Esophagus muscularis mucosa (tissue), 4 donors: ENCODE measurements at regions not wholly inside any gene's neighbourhood (a gene's known extent, or its start where the extent isn't known, plus 50 kb on each side); places are given as distances from the start of the nearest gene placed in this dataset.

Experiments
- DNase-seq: peaks from one replicate; pipeline ENCODE4 v3.0.0-alpha.2; 2017; ENCODE audit errors: extremely low spot score
- H3K27ac ChIP-seq, 4 donors: fragments of 200-600 bp; sonication (generic); replicated peaks in 1 of 4; 1 replicate in 3 of 4; 2 replicates in 1 of 4; pipeline ENCODE4 v1.5.1; 2016 to 2019; ENCODE audit warnings: mild to moderate bottlenecking in 1 of 4
- H3K27me3 ChIP-seq, 4 donors: fragments of 200-600 bp; sonication (generic); one replicate each; pipeline versions ENCODE4 v1.5.1 to v1.6.0; 2016 to 2019
- H3K36me3 ChIP-seq, 4 donors: fragments of 200-600 bp; sonication (generic); one replicate each; pipeline ENCODE4 v1.5.1; 2016 to 2019
- H3K4me1 ChIP-seq, 4 donors: fragments of 200-600 bp; sonication (generic); one replicate each; pipeline ENCODE4 v1.5.1; 2016 to 2019
- H3K4me3 ChIP-seq, 4 donors: fragments of 200-600 bp; sonication (generic); 1 replicate in 2 of 4; 2 replicates in 2 of 4; pipeline ENCODE4 v1.5.1; 2016 to 2019; ENCODE audit warnings: mild to moderate bottlenecking in 4 of 4, moderate library complexity in 1 of 4
- H3K9me3 ChIP-seq, 4 donors: fragments of 200-600 bp; sonication (generic); 1 replicate in 3 of 4; 2 replicates in 1 of 4; pipeline ENCODE4 v1.5.1; 2016 to 2019
- CTCF ChIP-seq, 3 experiments: fragments of 200-600 bp in 2 of 3; fragments of 450-650 bp in 1 of 3; sonication (generic) in 2 of 3; IDR thresholded peaks; one replicate each; pipeline ENCODE4 v1.5.1; 2017 to 2019; ENCODE audit warnings: antibody characterized with exemption in 3 of 3, mild to moderate bottlenecking in 2 of 3, moderate library complexity in 1 of 3
- EP300 ChIP-seq: sonication (generic); formaldehyde crosslinking; IDR thresholded peaks from one replicate; pipeline ENCODE4 v1.6.1; 2017; ENCODE audit warnings: antibody characterized with exemption
- POLR2A ChIP-seq: fragments of 450-650 bp; IDR thresholded peaks from one replicate; pipeline ENCODE4 v1.6.1; 2017; ENCODE audit warnings: antibody characterized with exemption, moderate library complexity, mild to moderate bottlenecking, low read depth
- POLR2AphosphoS5 ChIP-seq, 2 donors: sonication (generic); formaldehyde crosslinking; IDR thresholded peaks; one replicate each; pipeline ENCODE4 v1.6.1; 2017; ENCODE audit warnings: antibody characterized with exemption in 2 of 2
- WGBS: methylation state at CpG from one replicate; pipeline ENCODE4 v1.1.5; 2018; 5-methylcytosine and 5-hydroxymethylcytosine counted together
- intact Hi-C: fragments of 100-400 bp; cut with DNase I; formaldehyde crosslinking; loops from one replicate; pipeline ENCODE4 v1.15.1; 2023

GRCh38 chr4:163738521-163738920 lies 244.0 kb downstream of the TMA16 start:
- H3K4me1 ChIP-seq = no peaks in the 10 kb centered on the region
- DNase-seq = no peak
- intact Hi-C loops = no loop called here
- TF ChIP-seq EP300 (no peak), POLR2A (no peak), POLR2AphosphoS5 (IDR thresholded peaks at IDR 0.05) (no peak), CTCF (IDR thresholded peaks at IDR 0.05) (no peak)
- H3K27ac ChIP-seq = no peak overlapping the region
- no peaks in the 10 kb centered on the region for H3K9me3 ChIP-seq
- no peaks in the 10 kb centered on the region for H3K36me3 ChIP-seq
- H3K27me3 ChIP-seq = no peaks in the 10 kb centered on the region
- no peak overlapping the region for H3K4me3 ChIP-seq

- Histone ChIP-seq H3K27ac (no peak overlapping the region), H3K4me1 (no peaks in the 10 kb centered on the region), H3K27me3 (no peaks in the 10 kb centered on the region), H3K4me3 (no peak overlapping the region), H3K9me3 (no peaks in the 10 kb centered on the region), H3K36me3 (no peaks in the 10 kb centered on the region)
- WGBS = 58% methylated on average over 4 of the region's 4 CpGs
- intact Hi-C loops = no loop called here
- TF ChIP-seq CTCF (IDR thresholded peaks at IDR 0.05) (no peak), POLR2A (no peak), EP300 (no peak), POLR2AphosphoS5 (IDR thresholded peaks at IDR 0.05) (no peak)
- DNase-seq = no peak
These were observed 250.4 kb downstream of the TMA16 start for GRCh38 chr4:163744861-163745260.

- H3K36me3 ChIP-seq = no peaks in the 10 kb centered on the region
- intact Hi-C loops = no loop called here
- H3K27ac ChIP-seq = no peak overlapping the region
- 64% methylated on average over 5 of the region's 5 CpGs for WGBS
- TF ChIP-seq CTCF (IDR thresholded peaks at IDR 0.05) (no peak), POLR2AphosphoS5 (IDR thresholded peaks at IDR 0.05) (no peak)
- H3K4me3 ChIP-seq = no peak overlapping the region
- DNase-seq = no peak
- H3K27me3 ChIP-seq = no peaks in the 10 kb centered on the region
- H3K4me1 ChIP-seq = no peaks in the 10 kb centered on the region
- H3K9me3 ChIP-seq = no peaks in the 10 kb centered on the region
These were observed 252.8 kb downstream of the TMA16 start for GRCh38 chr4:163747293-163747692.

- Histone ChIP-seq H3K36me3 (no peaks in the 10 kb centered on the region), H3K27ac (no peak overlapping the region), H3K4me1 (no peaks in the 10 kb centered on the region), H3K9me3 (no peaks in the 10 kb centered on the region), H3K4me3 (no peak overlapping the region), H3K27me3 (no peaks in the 10 kb centered on the region)
- 96% methylated on average over 3 of the region's 3 CpGs for WGBS
- intact Hi-C loops = no loop called here
- TF ChIP-seq POLR2AphosphoS5 (IDR thresholded peaks at IDR 0.05) (no peak), CTCF (IDR thresholded peaks at IDR 0.05) (no peak), EP300 (no peak), POLR2A (no peak)
- DNase-seq = no peak
These were observed 253.4 kb downstream of the TMA16 start for GRCh38 chr4:163747886-163748285.

GRCh38 chr4:163748449-163748848 lies 254.0 kb downstream of the TMA16 start:
- H3K4me1 ChIP-seq = no peaks in the 10 kb centered on the region
- no peak overlapping the region for H3K4me3 ChIP-seq
- H3K27me3 ChIP-seq = no peaks in the 10 kb centered on the region
- TF ChIP-seq EP300 (no peak), POLR2A (no peak), CTCF (IDR thresholded peaks at IDR 0.05) (no peak), POLR2AphosphoS5 (IDR thresholded peaks at IDR 0.05) (no peak)
- no peak overlapping the region for H3K27ac ChIP-seq
- no peaks in the 10 kb centered on the region for H3K36me3 ChIP-seq
- DNase-seq = no peak
- H3K9me3 ChIP-seq = no peaks in the 10 kb centered on the region
- WGBS = 70% methylated on average over 2 of the region's 2 CpGs
- intact Hi-C loops = no loop called here
